Brain microvascular endothelial cell (primary cell): ENCODE measurements at regions not wholly inside any gene's neighbourhood (a gene's known extent, or its start where the extent isn't known, plus 50 kb on each side); places are given as distances from the start of the nearest gene placed in this dataset.

Experiments
- DNase-seq: peaks from one replicate; pipeline ENCODE4 v3.0.0-alpha.2; 2020
- H3K27ac ChIP-seq: fragments of 250-450 bp; sonication (Bioruptor Pico); 2 replicates; pipeline ENCODE4 v1.5.1; 2020; ENCODE audit warnings: mild to moderate bottlenecking, moderate library complexity
- H3K27me3 ChIP-seq: fragments of 250-450 bp; sonication (Bioruptor Pico); replicated peaks from 2 replicates; pipeline ENCODE4 v1.5.1; 2020; ENCODE audit warnings: mild to moderate bottlenecking
- H3K36me3 ChIP-seq: fragments of 250-450 bp; sonication (Bioruptor Pico); replicated peaks from 2 replicates; pipeline ENCODE4 v1.5.1; 2020; ENCODE audit warnings: mild to moderate bottlenecking
- H3K4me3 ChIP-seq: 2 replicates; pipeline ENCODE4 v1.5.1; 2011; ENCODE audit warnings: low read depth, mild to moderate bottlenecking, control low read depth, low read length, moderate library complexity
- in situ Hi-C: cut with HindIII; loops from 2 replicates; pipeline ENCODE4 v1.10.0; 2017; ENCODE audit warnings: low sequenced_read_pairs, low pct_ligation_motif_present
- TF ChIP-seq, protein P1 (sequence below): IDR thresholded peaks from 2 replicates; pipeline ENCODE4 v1.5.1; 2011; ENCODE audit warnings: low read depth, mild to moderate bottlenecking, moderate library complexity, low read length, control low read depth, inconsistent platforms; ENCODE audit errors: missing control alignments

DNA sequence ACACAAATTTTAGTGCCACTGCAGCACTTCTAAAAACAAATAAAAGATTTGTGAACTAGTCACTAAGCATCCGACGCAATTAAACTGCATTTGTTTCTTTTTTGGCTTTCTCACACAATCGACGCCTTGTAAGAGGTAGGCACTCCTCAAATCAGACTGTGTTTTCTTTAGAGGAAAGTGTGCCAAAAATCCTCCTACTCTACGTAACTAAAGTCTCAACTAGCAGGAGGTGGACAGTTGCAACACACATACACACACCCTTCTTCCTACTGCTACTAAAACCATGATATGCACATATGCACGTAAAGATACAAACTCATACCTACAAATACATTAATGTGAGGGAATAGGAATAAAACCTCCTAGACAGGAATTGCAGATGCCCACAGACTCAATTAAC, 844.7 kb upstream of the SOX9 start:
- Histone ChIP-seq H3K36me3 (no peaks in the 10 kb centered on the region), H3K27ac (no peak overlapping the region), H3K27me3 (no peaks in the 10 kb centered on the region), H3K4me3 (no peak overlapping the region)
- no peak for DNase-seq
- TF ChIP-seq, protein P1, sequence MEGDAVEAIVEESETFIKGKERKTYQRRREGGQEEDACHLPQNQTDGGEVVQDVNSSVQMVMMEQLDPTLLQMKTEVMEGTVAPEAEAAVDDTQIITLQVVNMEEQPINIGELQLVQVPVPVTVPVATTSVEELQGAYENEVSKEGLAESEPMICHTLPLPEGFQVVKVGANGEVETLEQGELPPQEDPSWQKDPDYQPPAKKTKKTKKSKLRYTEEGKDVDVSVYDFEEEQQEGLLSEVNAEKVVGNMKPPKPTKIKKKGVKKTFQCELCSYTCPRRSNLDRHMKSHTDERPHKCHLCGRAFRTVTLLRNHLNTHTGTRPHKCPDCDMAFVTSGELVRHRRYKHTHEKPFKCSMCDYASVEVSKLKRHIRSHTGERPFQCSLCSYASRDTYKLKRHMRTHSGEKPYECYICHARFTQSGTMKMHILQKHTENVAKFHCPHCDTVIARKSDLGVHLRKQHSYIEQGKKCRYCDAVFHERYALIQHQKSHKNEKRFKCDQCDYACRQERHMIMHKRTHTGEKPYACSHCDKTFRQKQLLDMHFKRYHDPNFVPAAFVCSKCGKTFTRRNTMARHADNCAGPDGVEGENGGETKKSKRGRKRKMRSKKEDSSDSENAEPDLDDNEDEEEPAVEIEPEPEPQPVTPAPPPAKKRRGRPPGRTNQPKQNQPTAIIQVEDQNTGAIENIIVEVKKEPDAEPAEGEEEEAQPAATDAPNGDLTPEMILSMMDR, result no peak
- in situ Hi-C loops, result no loop called here

DNA sequence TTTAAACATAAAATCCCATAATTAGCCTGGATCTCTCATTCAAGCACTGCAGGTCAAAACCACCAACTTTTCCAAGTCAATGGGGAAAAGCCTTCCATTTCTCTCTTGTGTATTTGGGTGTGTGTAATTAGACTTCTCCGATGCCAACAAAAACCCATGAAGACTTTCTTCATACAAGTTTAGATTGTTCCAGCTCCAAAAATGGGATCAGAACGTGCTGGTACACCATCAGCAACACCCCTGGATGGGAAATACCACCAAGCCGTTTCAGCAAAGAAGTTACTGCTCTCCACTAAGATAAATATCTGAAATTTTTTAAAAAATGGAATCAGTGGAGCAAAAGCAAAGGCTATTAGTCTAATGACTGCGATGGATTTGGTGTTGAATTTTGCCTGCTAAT, 837.3 kb upstream of the SOX9 start:
- Histone ChIP-seq H3K27me3 (no peaks in the 10 kb centered on the region), H3K36me3 (no peaks in the 10 kb centered on the region), H3K27ac (no peak overlapping the region), H3K4me3 (no peak overlapping the region)
- TF ChIP-seq, protein P1, result no peak
- in situ Hi-C loops, result no loop called here
- DNase-seq, result no peak

DNA sequence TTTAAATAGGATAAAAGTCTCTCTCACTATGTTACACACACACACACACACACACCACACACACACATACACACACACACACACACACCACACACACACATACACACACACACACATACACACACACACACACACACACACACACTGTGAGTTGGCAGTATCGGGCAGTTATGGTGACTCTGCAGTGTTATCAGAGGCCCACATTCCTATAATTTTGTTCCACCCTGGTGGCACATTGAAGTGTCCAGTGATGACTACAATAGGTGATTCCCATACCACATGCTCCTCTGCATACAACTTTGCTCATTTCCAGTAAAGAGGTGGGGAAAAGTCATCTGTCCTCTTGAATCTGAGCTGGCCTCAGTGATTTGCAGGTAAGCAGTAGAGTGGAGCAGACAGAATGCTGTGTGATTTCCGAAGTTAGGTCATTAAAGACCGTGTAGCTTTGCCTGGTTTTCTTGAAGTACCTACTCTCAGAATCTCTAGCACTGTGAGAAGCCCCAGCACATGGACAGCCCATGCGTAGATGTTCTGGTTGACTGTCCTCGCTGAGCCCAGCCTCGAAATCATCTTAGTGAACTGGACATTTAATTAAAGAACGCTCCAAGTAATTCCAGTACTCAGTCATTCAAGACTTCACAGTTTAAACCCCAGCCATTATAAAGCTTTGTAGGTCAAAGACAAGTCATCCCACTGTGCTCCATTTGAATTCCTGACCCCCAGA, 836.6 kb upstream of the SOX9 start:
- in situ Hi-C loops, result no loop called here
- TF ChIP-seq, protein P1, result no peak
- Histone ChIP-seq H3K27me3 (no peaks in the 10 kb centered on the region), H3K27ac (no peak overlapping the region), H3K36me3 (no peaks in the 10 kb centered on the region), H3K4me3 (no peak overlapping the region)
- DNase-seq, result no peak

DNA sequence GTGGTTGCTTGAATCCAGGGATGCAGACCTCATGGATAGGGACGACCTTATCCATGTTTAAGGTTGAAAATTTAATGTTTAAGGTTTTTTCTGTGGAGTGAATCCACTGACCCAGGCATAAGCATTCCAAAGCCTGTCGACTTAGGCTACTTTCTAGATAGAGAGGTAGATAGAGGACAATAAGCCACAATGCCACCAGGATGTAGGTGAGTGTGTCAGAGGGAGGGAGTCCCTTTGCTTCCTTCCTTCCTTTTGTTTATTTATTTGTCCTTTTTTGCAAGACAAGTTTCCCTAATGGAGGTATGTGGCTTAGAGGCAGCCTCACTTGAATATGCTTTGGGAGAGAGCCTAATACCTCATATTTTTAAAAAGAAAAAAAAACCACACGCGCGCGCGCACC, 834.2 kb upstream of the SOX9 start:
- H3K27me3 ChIP-seq, result no peaks in the 10 kb centered on the region
- H3K4me3 ChIP-seq, result no peak overlapping the region
- no peak for DNase-seq
- no peak overlapping the region for H3K27ac ChIP-seq
- no peaks in the 10 kb centered on the region for H3K36me3 ChIP-seq
- TF ChIP-seq, protein P1, result no peak
- in situ Hi-C loops, result no loop called here

DNA sequence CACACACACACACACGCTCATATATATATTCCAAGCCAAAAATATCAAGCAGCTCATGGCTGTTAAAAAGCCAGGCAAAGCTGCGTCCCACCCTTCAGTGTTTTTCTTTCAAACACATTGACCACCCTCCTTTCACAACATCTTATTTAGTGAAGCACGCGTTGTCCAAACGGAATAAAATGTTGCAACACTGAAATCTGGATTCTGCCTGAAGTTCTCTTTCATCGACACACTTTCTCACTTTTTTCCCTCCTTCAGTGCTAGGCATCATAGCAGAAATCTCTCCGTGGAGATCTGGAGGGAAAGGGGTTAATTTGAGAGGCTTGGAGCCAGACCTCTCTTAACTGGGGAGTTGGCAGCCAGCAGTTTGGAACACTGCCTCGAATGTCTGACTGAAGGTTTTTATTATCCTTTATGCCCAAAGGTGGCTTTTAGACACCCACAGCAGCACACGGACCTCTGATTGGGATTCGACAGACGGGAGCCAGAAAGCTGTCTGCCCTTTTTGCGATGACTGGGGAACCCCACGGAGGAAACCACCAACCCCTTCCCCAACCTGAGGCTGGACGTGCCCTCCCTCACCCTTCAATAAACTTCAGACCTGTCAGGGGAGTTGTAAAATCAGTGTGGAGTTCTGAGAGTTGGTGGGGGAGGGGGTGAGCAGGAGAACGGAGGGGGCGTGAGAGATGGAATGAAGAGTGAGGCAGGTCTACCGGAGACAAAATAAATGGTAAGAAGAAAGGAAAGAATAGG, 833.6 kb upstream of the SOX9 start:
- in situ Hi-C loops, result no loop called here

More for the DNA sequence above, 833.6 kb upstream of the SOX9 start:
- no peak overlapping the region for H3K27ac ChIP-seq
- no peaks in the 10 kb centered on the region for H3K27me3 ChIP-seq
- H3K36me3 ChIP-seq, result no peaks in the 10 kb centered on the region
- TF ChIP-seq, protein P1, result no peak
- no peak overlapping the region for H3K4me3 ChIP-seq
- DNase-seq, result no peak
